Hepatocyte (in vitro differentiated cells): ENCODE measurements at regions not wholly inside any gene's neighbourhood (a gene's known extent, or its start where the extent isn't known, plus 50 kb on each side); places are given as distances from the start of the nearest gene placed in this dataset.
"Not testable (repeated sequence)": the region's sequence is repeated elsewhere in the genome, so short reads cannot be mapped to it uniquely, and the experiment has no call there.

Source experiments
- DNase-seq: peaks from one replicate; pipeline ENCODE4 v3.0.0-alpha.2; 2016; ENCODE audit warnings: low spot score
- H2AFZ ChIP-seq: fragments of 200-600 bp; sonication (generic); 2 replicates; pipeline ENCODE4 v1.6.0; 2016; ENCODE audit warnings: antibody characterized with exemption, mild to moderate bottlenecking
- H3K27ac ChIP-seq: fragments of 200-600 bp; sonication (generic); 2 replicates; pipeline ENCODE4 v1.5.1; 2016; ENCODE audit warnings: mild to moderate bottlenecking
- H3K27me3 ChIP-seq: fragments of 200-600 bp; sonication (generic); 2 replicates; pipeline ENCODE4 v1.6.1; 2016
- H3K36me3 ChIP-seq: fragments of 200-600 bp; sonication (generic); replicated peaks from 2 replicates; pipeline ENCODE4 v1.5.1; 2016; ENCODE audit warnings: low read depth; ENCODE audit not compliant: insufficient read depth
- H3K4me1 ChIP-seq: fragments of 200-600 bp; sonication (generic); 2 replicates; pipeline ENCODE4 v1.5.1; 2016; ENCODE audit warnings: mild to moderate bottlenecking, moderate library complexity; ENCODE audit not compliant: insufficient read depth
- H3K4me2 ChIP-seq: fragments of 200-600 bp; sonication (generic); 2 replicates; pipeline ENCODE4 v1.6.0; 2016
- H3K4me3 ChIP-seq: fragments of 200-600 bp; sonication (generic); 2 replicates; pipeline ENCODE4 v1.5.1; 2016; ENCODE audit warnings: mild to moderate bottlenecking
- H3K79me2 ChIP-seq: fragments of 200-600 bp; sonication (generic); 2 replicates; pipeline ENCODE4 v1.6.0; 2017; ENCODE audit warnings: mild to moderate bottlenecking
- H3K9me2 ChIP-seq: fragments of 200-600 bp; sonication (generic); replicated peaks from 2 replicates; pipeline ENCODE4 v1.6.0; 2017; ENCODE audit warnings: mild to moderate bottlenecking; ENCODE audit not compliant: insufficient read depth
- H3K9me3 ChIP-seq: fragments of 200-600 bp; sonication (generic); 2 replicates; pipeline ENCODE4 v1.5.1; 2016; ENCODE audit warnings: low read depth, mild to moderate bottlenecking
- H4K20me1 ChIP-seq: fragments of 200-600 bp; sonication (generic); 2 replicates; pipeline ENCODE4 v1.6.0; 2016; ENCODE audit warnings: mild to moderate bottlenecking; ENCODE audit not compliant: insufficient read depth, poor library complexity, severe bottlenecking
- EZH2 ChIP-seq: fragments of 200-600 bp; sonication (generic); IDR thresholded peaks from 2 replicates; pipeline ENCODE4 v1.6.1; 2016; ENCODE audit warnings: antibody characterized with exemption, mild to moderate bottlenecking, borderline replicate concordance
- EZH2phosphoT487 ChIP-seq: fragments of 200-600 bp; sonication (generic); IDR thresholded peaks from one replicate; pipeline ENCODE4 v1.6.1; 2018; ENCODE audit warnings: antibody characterized with exemption, mild to moderate bottlenecking, low read depth, moderate library complexity; ENCODE audit not compliant: unreplicated experiment, severe bottlenecking
- WGBS: methylation state at CpG from one replicate; pipeline ENCODE4 v1.1.6; 2016; ENCODE audit warnings: low lambda C conversion rate; ENCODE audit errors: missing lambda C conversion rate; 5-methylcytosine and 5-hydroxymethylcytosine counted together
- TF ChIP-seq, protein P1 (sequence below): fragments of 200-600 bp; sonication (generic); IDR thresholded peaks from 2 replicates; pipeline ENCODE4 v1.5.1; 2016; ENCODE audit warnings: antibody characterized with exemption, mild to moderate bottlenecking; ENCODE audit not compliant: poor library complexity

DNA sequence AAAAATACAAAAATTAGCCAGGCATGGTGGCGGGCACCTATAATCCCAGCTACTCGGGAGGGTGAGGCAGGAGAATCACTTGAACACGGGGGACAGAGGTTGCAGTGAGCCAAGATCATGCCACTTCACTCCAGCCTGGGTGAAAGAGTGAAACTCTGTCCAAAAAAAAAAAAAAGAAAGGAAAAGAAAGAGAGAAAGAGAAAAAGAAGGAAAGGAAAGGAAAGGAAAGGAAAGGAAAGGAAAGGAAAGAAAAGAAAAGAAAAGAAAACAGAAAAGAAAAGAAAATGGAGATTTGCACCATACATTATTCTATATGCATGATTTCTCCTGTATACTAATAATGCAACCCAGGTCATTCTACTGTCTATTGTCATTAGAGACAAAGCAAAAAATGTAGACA is 421.5 kb downstream of the PCDH19 start:
- not testable (repeated sequence) for H3K27ac ChIP-seq
- WGBS = 66% methylated on average over 3 of the region's 3 CpGs

DNA sequence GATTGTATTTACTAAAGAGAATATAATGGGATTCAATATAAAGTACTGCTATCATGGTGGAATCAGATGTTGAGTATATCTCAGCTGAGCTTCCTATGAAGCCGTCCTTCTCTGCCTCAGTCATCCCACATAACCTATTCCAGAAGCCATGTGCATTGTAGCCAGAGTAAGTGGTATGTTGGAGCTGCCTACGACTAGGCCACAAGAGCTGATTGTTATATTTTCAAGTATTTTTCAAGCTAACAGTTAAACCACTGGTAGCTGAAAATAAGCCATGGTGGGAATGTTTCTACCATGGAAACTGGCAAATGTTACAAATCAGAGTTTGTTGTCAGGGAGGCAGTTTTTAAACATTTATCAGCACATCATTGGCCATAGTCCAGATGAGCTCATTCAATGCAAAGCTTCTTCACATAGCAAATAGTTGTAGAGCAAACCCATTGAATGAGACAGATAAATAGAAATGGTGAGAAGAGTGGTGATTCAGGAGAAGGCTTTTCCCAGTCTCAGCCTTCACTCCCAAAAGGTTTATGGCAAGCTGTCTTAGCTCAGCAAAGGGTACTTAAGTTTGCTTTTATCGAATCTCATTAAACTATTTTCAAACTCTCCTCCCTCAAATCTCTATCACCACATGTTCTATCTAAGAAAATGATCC is 436.4 kb downstream of the PCDH19 start:
- WGBS = 77% methylated on average over 3 of the region's 3 CpGs
- H3K27me3 ChIP-seq = no peaks in the 10 kb centered on the region
- TF ChIP-seq, protein P1, sequence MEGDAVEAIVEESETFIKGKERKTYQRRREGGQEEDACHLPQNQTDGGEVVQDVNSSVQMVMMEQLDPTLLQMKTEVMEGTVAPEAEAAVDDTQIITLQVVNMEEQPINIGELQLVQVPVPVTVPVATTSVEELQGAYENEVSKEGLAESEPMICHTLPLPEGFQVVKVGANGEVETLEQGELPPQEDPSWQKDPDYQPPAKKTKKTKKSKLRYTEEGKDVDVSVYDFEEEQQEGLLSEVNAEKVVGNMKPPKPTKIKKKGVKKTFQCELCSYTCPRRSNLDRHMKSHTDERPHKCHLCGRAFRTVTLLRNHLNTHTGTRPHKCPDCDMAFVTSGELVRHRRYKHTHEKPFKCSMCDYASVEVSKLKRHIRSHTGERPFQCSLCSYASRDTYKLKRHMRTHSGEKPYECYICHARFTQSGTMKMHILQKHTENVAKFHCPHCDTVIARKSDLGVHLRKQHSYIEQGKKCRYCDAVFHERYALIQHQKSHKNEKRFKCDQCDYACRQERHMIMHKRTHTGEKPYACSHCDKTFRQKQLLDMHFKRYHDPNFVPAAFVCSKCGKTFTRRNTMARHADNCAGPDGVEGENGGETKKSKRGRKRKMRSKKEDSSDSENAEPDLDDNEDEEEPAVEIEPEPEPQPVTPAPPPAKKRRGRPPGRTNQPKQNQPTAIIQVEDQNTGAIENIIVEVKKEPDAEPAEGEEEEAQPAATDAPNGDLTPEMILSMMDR = no peak
- no peak for TF ChIP-seq EZH2phosphoT487
- no peak for TF ChIP-seq EZH2
- H3K79me2 ChIP-seq = no peaks in the 10 kb centered on the region
- no peak for DNase-seq
- no peaks in the 10 kb centered on the region for H3K36me3 ChIP-seq
- H3K4me2 ChIP-seq = no peak overlapping the region
- no peak overlapping the region for H2AFZ ChIP-seq
- H3K4me3 ChIP-seq = no peak overlapping the region
- H3K4me1 ChIP-seq = no peaks in the 10 kb centered on the region
- no peak overlapping the region for H3K27ac ChIP-seq
- H3K9me2 ChIP-seq = no peaks in the 10 kb centered on the region
- no peaks in the 10 kb centered on the region for H4K20me1 ChIP-seq
- H3K9me3 ChIP-seq = no peaks in the 10 kb centered on the region

More for the DNA sequence above, 421.5 kb downstream of the PCDH19 start:
- H2AFZ ChIP-seq, H4K20me1 ChIP-seq, H3K36me3 ChIP-seq, H3K79me2 ChIP-seq, H3K4me1 ChIP-seq, H3K4me2 ChIP-seq, H3K9me3 ChIP-seq, H3K27me3 ChIP-seq, DNase-seq, H3K4me3 ChIP-seq, H3K9me2 ChIP-seq: not testable (repeated sequence)

DNA sequence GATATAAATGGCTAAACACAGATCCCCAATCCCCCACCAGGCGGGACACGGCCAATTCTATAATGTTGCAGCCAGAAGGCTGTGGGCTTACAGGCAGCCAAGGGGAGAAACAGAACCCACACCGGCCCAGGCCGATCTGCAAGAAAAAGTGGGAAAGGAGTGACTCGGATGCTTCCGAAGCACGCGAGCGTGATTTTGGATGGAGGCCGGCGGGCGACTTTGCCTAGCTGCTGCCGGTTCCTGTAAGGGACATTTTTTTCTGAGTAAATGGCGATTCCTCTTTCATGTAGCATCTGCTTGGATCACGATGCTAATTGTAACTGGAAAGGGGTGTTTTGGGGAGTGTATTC is 470.2 kb downstream of the PCDH19 start:
- TF ChIP-seq EZH2phosphoT487 (no peak), EZH2 (no peak)
- TF ChIP-seq, protein P1 = no peak
- no peak overlapping the region for H2AFZ ChIP-seq
- no peak overlapping the region for H3K4me3 ChIP-seq
- H3K27me3 ChIP-seq = no peaks in the 10 kb centered on the region
- no peaks in the 10 kb centered on the region for H3K79me2 ChIP-seq
- no peaks in the 10 kb centered on the region for H3K4me1 ChIP-seq
- 92% methylated on average over 15 of the region's 15 CpGs for WGBS
- H3K4me2 ChIP-seq = no peak overlapping the region
- DNase-seq = no peak
- no peak overlapping the region for H3K27ac ChIP-seq
- H3K9me3 ChIP-seq = no peaks in the 10 kb centered on the region
- no peaks in the 10 kb centered on the region for H4K20me1 ChIP-seq
- no peaks in the 10 kb centered on the region for H3K9me2 ChIP-seq
- no peaks in the 10 kb centered on the region for H3K36me3 ChIP-seq

GRCh38 chrX:99939206-99939882 is 470.7 kb downstream of the PCDH19 start:
- not testable (repeated sequence) for H3K4me2 ChIP-seq, H3K4me3 ChIP-seq, H3K27me3 ChIP-seq, H3K9me3 ChIP-seq, H2AFZ ChIP-seq, H3K4me1 ChIP-seq, H3K9me2 ChIP-seq, H4K20me1 ChIP-seq, H3K27ac ChIP-seq, H3K36me3 ChIP-seq, H3K79me2 ChIP-seq, DNase-seq
- 92% methylated on average over 29 of the region's 29 CpGs for WGBS
